GM12878 (cell line): ENCODE measurements at regions not wholly inside any gene's neighbourhood (a gene's known extent, or its start where the extent isn't known, plus 50 kb on each side); places are given as distances from the start of the nearest gene placed in this dataset.

Source experiments
- ATAC-seq: fragments of 200-7000 bp; cut with Tn5 transposase; 3 replicates; pipeline ENCODE4 v1.9.1; 2020; ENCODE audit warnings: mild to moderate bottlenecking, moderate library complexity
- BruUV-seq: library from RNA; stranded (reverse); fragments of 400-500 nt; replicated peaks from 2 replicates; lab custom pipeline; 2021; lab: Mats Ljungman, UMichigan
- CTCF ChIA-PET: fragments of 300-600 bp; sonication (Branson Sonifier 250); formaldehyde crosslinking; extraction: SDS; loops from one replicate; lab custom pipeline; 2021; ENCODE audit warnings: inconsistent platforms; lab: Yijun Ruan, JAX
- POLR2A ChIA-PET: fragments of 350-600 bp; formaldehyde crosslinking; extraction: SDS; loops from one replicate; lab custom pipeline; 2021; ENCODE audit warnings: inconsistent platforms; lab: Charles Lee
- RAD21 ChIA-PET: fragments of 300-600 bp; sonication (Branson Sonifier 250); formaldehyde crosslinking; loops from one replicate; lab custom pipeline; 2023; ENCODE audit warnings: antibody characterized with exemption; ENCODE audit not compliant: unreplicated experiment; lab: Charles Lee
- SMC1A ChIA-PET: fragments of 300-600 bp; sonication (Branson Sonifier 250); formaldehyde crosslinking; loops from one replicate; lab custom pipeline; 2023; ENCODE audit not compliant: unreplicated experiment, uncharacterized antibody; lab: Charles Lee
- DNase-seq: peaks from one replicate; pipeline ENCODE4 v3.0.0-alpha.2; 2011; ENCODE audit warnings: low read depth, low spot score
- FAIRE-seq: peaks from 3 replicates; lab custom pipeline; 2011; peaks lifted over from hg19 to GRCh38; lab: Jason Lieb, UNC
- H2AFZ ChIP-seq: 2 replicates; pipeline ENCODE4 v1.6.0; 2011; ENCODE audit warnings: low read depth, low read length, control low read depth; ENCODE audit not compliant: control insufficient read depth
- H3K27ac ChIP-seq: 2 replicates; pipeline ENCODE4 v1.5.1; 2011; ENCODE audit warnings: control low read depth; ENCODE audit not compliant: control insufficient read depth, insufficient read depth
- H3K27me3 ChIP-seq, 2 experiments: replicated peaks in 1 of 2; 2 replicates each; pipeline versions ENCODE4 v1.6.0 to v1.6.1; 2011; ENCODE audit warnings: low read length in 1 of 2; ENCODE audit not compliant: control insufficient read depth in 2 of 2, insufficient read depth in 2 of 2
- H3K36me3 ChIP-seq, 2 experiments: 2 replicates each; pipeline ENCODE4 v1.5.1; 2011; ENCODE audit warnings: low read length in 1 of 2; ENCODE audit not compliant: control insufficient read depth in 2 of 2, insufficient read depth in 2 of 2
- H3K4me1 ChIP-seq: 2 replicates; pipeline ENCODE4 v1.6.1; 2011; ENCODE audit warnings: mild to moderate bottlenecking, low read length, moderate library complexity, mixed read lengths; ENCODE audit not compliant: control insufficient read depth, insufficient read depth
- H3K4me2 ChIP-seq: 2 replicates; pipeline ENCODE4 v1.6.0; 2011; ENCODE audit warnings: control low read depth; ENCODE audit not compliant: control insufficient read depth, insufficient read depth
- H3K4me3 ChIP-seq: fragments of 200-600 bp; sonication (generic); 2 replicates; pipeline ENCODE4 v1.5.1; 2016
- H3K79me2 ChIP-seq: 2 replicates; pipeline ENCODE4 v1.6.0; 2011; ENCODE audit warnings: low read length; ENCODE audit not compliant: control insufficient read depth, insufficient read depth
- H3K9ac ChIP-seq: 2 replicates; pipeline ENCODE4 v1.8.0; 2011; ENCODE audit warnings: low read length, control low read depth, mixed read lengths; ENCODE audit not compliant: control insufficient read depth, insufficient read depth
- H3K9me3 ChIP-seq: replicated peaks from 3 replicates; pipeline ENCODE4 v1.5.1; 2011; ENCODE audit warnings: mild to moderate bottlenecking, low read length; ENCODE audit not compliant: control insufficient read depth, insufficient read depth
- H4K20me1 ChIP-seq: 2 replicates; pipeline ENCODE4 v1.6.0; 2011; ENCODE audit not compliant: control insufficient read depth, insufficient read depth
- CHD1 ChIP-seq: IDR thresholded peaks from 2 replicates; pipeline ENCODE4 v1.6.1; 2012; ENCODE audit warnings: low read depth, low read length, improper control_type of control experiment
- IRF4 ChIP-seq: IDR thresholded peaks from 2 replicates; pipeline ENCODE4 v1.6.1; 2011; ENCODE audit warnings: low read depth, low read length
- JUNB ChIP-seq: IDR thresholded peaks from 2 replicates; pipeline ENCODE4 v1.6.1; 2016; ENCODE audit warnings: antibody characterized with exemption, mild to moderate bottlenecking
- NR2C1 ChIP-seq: fragments of 450-650 bp; IDR thresholded peaks from 2 replicates; pipeline ENCODE4 v1.6.1; 2017; ENCODE audit warnings: antibody characterized with exemption, mild to moderate bottlenecking, moderate library complexity
- NR2C2 ChIP-seq: IDR thresholded peaks from 2 replicates; pipeline ENCODE4 v1.6.1; 2011; ENCODE audit warnings: borderline replicate concordance, low read depth; ENCODE audit not compliant: control insufficient read depth, insufficient read length
- POLR2A ChIP-seq: IDR thresholded peaks from 2 replicates; pipeline ENCODE4 v1.6.1; 2011; ENCODE audit warnings: low read depth, mild to moderate bottlenecking, low read length
- SIX5 ChIP-seq: IDR thresholded peaks from 2 replicates; pipeline ENCODE4 v1.6.1; 2011; ENCODE audit warnings: mild to moderate bottlenecking, low read depth, low read length, moderate library complexity; ENCODE audit not compliant: severe bottlenecking
- SMARCA5 ChIP-seq: fragments of 450-650 bp; IDR thresholded peaks from 2 replicates; pipeline ENCODE4 v1.6.1; 2017; ENCODE audit warnings: mild to moderate bottlenecking
- SREBF1 ChIP-seq: IDR thresholded peaks from 2 replicates; pipeline ENCODE4 v1.6.1; 2012; ENCODE audit warnings: mild to moderate bottlenecking, low read length
- SRF ChIP-seq, 2 experiments: IDR thresholded peaks; 2 replicates each; pipeline ENCODE4 v1.6.1; 2011; ENCODE audit warnings: low read depth in 2 of 2, low read length in 2 of 2, mild to moderate bottlenecking in 1 of 2, moderate library complexity in 1 of 2
- STAT1 ChIP-seq: fragments of 450-650 bp; conservative IDR thresholded peaks from 2 replicates; pipeline ENCODE4 v1.6.1; 2014; ENCODE audit warnings: antibody characterized with exemption, mild to moderate bottlenecking
- TARDBP ChIP-seq: IDR thresholded peaks from 2 replicates; pipeline ENCODE4 v1.6.1; 2016; ENCODE audit warnings: borderline replicate concordance
- TCF12 ChIP-seq: IDR thresholded peaks from 2 replicates; pipeline ENCODE4 v1.6.1; 2011; ENCODE audit warnings: low read depth, mild to moderate bottlenecking, low read length
- ZSCAN29 ChIP-seq: fragments of 450-650 bp; IDR thresholded peaks from 2 replicates; pipeline ENCODE4 v1.6.1; 2017; ENCODE audit warnings: mild to moderate bottlenecking, moderate library complexity
- WGBS: methylation state at CpG from one replicate; pipeline ENCODE4 v1.1.6; 2016; ENCODE audit warnings: low lambda C conversion rate; ENCODE audit not compliant: insufficient replicate concordance, insufficient coverage; ENCODE audit errors: missing lambda C conversion rate; 5-methylcytosine and 5-hydroxymethylcytosine counted together
- in situ Hi-C: fragments of 300-500 bp; cut with MboI; formaldehyde crosslinking; loops from 9 replicates; pipeline ENCODE4 v1.14.3; 2018; ENCODE audit warnings: mixed read lengths
- intact Hi-C: fragments of 100-400 bp; cut with micrococcal nuclease; formaldehyde crosslinking; loops from one replicate; pipeline ENCODE4 v1.14.2; 2022; ENCODE audit not compliant: unreplicated experiment
- TF ChIP-seq, protein P1 (sequence below): IDR thresholded peaks from 2 replicates; pipeline ENCODE4 v1.6.1; 2011; ENCODE audit warnings: borderline replicate concordance, low read depth, mild to moderate bottlenecking, moderate library complexity, low read length; ENCODE audit not compliant: insufficient read depth, poor library complexity, severe bottlenecking
- TF ChIP-seq, protein P2 (sequence below): fragments of 450-650 bp; IDR thresholded peaks from 2 replicates; pipeline ENCODE4 v1.6.1; 2016; ENCODE audit warnings: mild to moderate bottlenecking, moderate library complexity, borderline replicate concordance
- TF ChIP-seq, protein P3 (sequence below): fragments of 450-650 bp; IDR thresholded peaks from 2 replicates; pipeline ENCODE4 v1.6.1; 2016; ENCODE audit warnings: mild to moderate bottlenecking
- TF ChIP-seq, protein P4 (sequence below): fragments of 150-350 bp; IDR thresholded peaks from 2 replicates; pipeline ENCODE4 v1.6.1; 2014; ENCODE audit warnings: mild to moderate bottlenecking, low read depth, low read length

DNA sequence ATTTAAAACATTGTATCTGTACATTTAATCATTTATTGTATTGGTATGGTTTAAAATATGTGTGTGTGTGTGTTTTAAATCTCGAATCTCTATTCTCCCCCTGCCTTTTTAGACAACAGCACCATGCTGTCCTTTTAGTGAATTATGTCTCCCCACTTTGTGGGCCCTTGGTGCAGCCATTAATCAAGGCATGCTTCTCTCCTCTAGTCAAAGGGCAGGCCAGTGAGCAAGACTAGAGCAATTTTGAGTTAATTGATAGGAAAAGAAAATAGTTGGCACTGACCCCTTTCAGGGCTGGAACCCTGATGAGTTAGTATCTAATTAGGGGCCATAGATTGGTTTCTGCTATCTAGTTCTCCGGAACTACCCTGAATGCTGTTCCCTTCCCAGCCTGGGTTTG lies 111.0 kb downstream of the MAIP1 start:
- no peak overlapping the region for H3K4me2 ChIP-seq
- no peaks in the 10 kb centered on the region for H3K4me1 ChIP-seq
- ChIA-PET RAD21 (no interaction called here), POLR2A (no interaction called here), SMC1A (no interaction called here), CTCF (no interaction called here)
- no peaks in the 10 kb centered on the region for H3K27me3 ChIP-seq
- intact Hi-C loops = no loop called here
- no peak for DNase-seq
- no peak for FAIRE-seq
- no peaks in the 10 kb centered on the region for H4K20me1 ChIP-seq
- no peak overlapping the region for H3K9ac ChIP-seq
- no peaks in the 10 kb centered on the region for H3K36me3 ChIP-seq
- 18% methylated on average over 2 of the region's 2 CpGs for WGBS
- no peak overlapping the region for H3K27ac ChIP-seq
- H2AFZ ChIP-seq = no peak overlapping the region
- no peaks in the 10 kb centered on the region; the same call in 2 of the 3 replicates for H3K9me3 ChIP-seq
- TF ChIP-seq CHD1 (no peak), SMARCA5 (no peak), TARDBP (no peak), ZSCAN29 (no peak), IRF4 (no peak), NR2C2 (no peak), POLR2A (no peak), SIX5 (no peak), STAT1 (no peak), JUNB (no peak), SRF (IDR thresholded peaks at IDR 0.05; ENCODE audit: low read depth in 2 of 2, low read length in 2 of 2) (no peak), SREBF1 (no peak), TCF12 (no peak), NR2C1 (no peak)
- TF ChIP-seq, protein P1, sequence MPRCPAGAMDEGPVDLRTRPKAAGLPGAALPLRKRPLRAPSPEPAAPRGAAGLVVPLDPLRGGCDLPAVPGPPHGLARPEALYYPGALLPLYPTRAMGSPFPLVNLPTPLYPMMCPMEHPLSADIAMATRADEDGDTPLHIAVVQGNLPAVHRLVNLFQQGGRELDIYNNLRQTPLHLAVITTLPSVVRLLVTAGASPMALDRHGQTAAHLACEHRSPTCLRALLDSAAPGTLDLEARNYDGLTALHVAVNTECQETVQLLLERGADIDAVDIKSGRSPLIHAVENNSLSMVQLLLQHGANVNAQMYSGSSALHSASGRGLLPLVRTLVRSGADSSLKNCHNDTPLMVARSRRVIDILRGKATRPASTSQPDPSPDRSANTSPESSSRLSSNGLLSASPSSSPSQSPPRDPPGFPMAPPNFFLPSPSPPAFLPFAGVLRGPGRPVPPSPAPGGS = no peak
- TF ChIP-seq, protein P2, sequence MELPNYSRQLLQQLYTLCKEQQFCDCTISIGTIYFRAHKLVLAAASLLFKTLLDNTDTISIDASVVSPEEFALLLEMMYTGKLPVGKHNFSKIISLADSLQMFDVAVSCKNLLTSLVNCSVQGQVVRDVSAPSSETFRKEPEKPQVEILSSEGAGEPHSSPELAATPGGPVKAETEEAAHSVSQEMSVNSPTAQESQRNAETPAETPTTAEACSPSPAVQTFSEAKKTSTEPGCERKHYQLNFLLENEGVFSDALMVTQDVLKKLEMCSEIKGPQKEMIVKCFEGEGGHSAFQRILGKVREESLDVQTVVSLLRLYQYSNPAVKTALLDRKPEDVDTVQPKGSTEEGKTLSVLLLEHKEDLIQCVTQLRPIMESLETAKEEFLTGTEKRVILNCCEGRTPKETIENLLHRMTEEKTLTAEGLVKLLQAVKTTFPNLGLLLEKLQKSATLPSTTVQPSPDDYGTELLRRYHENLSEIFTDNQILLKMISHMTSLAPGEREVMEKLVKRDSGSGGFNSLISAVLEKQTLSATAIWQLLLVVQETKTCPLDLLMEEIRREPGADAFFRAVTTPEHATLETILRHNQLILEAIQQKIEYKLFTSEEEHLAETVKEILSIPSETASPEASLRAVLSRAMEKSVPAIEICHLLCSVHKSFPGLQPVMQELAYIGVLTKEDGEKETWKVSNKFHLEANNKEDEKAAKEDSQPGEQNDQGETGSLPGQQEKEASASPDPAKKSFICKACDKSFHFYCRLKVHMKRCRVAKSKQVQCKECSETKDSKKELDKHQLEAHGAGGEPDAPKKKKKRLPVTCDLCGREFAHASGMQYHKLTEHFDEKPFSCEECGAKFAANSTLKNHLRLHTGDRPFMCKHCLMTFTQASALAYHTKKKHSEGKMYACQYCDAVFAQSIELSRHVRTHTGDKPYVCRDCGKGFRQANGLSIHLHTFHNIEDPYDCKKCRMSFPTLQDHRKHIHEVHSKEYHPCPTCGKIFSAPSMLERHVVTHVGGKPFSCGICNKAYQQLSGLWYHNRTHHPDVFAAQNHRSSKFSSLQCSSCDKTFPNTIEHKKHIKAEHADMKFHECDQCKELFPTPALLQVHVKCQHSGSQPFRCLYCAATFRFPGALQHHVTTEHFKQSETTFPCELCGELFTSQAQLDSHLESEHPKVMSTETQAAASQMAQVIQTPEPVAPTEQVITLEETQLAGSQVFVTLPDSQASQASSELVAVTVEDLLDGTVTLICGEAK = no peak
- TF ChIP-seq, protein P3, sequence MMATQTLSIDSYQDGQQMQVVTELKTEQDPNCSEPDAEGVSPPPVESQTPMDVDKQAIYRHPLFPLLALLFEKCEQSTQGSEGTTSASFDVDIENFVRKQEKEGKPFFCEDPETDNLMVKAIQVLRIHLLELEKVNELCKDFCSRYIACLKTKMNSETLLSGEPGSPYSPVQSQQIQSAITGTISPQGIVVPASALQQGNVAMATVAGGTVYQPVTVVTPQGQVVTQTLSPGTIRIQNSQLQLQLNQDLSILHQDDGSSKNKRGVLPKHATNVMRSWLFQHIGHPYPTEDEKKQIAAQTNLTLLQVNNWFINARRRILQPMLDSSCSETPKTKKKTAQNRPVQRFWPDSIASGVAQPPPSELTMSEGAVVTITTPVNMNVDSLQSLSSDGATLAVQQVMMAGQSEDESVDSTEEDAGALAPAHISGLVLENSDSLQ = no peak
- TF ChIP-seq, protein P4, sequence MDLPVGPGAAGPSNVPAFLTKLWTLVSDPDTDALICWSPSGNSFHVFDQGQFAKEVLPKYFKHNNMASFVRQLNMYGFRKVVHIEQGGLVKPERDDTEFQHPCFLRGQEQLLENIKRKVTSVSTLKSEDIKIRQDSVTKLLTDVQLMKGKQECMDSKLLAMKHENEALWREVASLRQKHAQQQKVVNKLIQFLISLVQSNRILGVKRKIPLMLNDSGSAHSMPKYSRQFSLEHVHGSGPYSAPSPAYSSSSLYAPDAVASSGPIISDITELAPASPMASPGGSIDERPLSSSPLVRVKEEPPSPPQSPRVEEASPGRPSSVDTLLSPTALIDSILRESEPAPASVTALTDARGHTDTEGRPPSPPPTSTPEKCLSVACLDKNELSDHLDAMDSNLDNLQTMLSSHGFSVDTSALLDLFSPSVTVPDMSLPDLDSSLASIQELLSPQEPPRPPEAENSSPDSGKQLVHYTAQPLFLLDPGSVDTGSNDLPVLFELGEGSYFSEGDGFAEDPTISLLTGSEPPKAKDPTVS = no peak
- H3K79me2 ChIP-seq = no peaks in the 10 kb centered on the region
- in situ Hi-C loops = no loop called here
- no peak for ATAC-seq
- no TSS peak for BruUV-seq
- no peak overlapping the region for H3K4me3 ChIP-seq
